NCI-H524 treated with DMSO at 0.1 percent for 48 hours (cell line): ENCODE measurements at regions not wholly inside any gene's neighbourhood (a gene's known extent, or its start where the extent isn't known, plus 50 kb on each side); places are given as distances from the start of the nearest gene placed in this dataset.

ENCODE experiments used
- DNase-seq: peaks from one replicate; lab custom pipeline; 2025; lab: John Stamatoyannopoulos, UW

DNA sequence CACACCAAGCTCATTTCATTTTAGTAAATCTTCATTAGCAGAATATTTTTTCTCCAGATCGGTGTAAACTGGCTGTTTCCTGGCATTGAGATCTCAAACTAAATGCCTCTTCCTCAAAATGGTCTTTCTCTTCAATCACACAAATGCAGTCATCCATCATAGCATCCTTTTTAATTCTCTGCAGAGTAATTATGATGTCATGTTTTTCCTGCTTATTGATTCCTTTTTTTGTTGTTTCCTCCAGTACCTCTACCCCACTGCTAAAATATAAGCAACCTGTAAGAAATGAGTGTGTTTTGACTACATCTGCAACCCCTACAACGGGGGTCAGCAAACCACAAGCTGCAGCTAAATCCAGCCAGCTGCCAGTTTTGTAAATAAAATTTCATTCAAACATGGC is 65.6 kb upstream of the TOM1L1 start:
- no peak for DNase-seq

DNA sequence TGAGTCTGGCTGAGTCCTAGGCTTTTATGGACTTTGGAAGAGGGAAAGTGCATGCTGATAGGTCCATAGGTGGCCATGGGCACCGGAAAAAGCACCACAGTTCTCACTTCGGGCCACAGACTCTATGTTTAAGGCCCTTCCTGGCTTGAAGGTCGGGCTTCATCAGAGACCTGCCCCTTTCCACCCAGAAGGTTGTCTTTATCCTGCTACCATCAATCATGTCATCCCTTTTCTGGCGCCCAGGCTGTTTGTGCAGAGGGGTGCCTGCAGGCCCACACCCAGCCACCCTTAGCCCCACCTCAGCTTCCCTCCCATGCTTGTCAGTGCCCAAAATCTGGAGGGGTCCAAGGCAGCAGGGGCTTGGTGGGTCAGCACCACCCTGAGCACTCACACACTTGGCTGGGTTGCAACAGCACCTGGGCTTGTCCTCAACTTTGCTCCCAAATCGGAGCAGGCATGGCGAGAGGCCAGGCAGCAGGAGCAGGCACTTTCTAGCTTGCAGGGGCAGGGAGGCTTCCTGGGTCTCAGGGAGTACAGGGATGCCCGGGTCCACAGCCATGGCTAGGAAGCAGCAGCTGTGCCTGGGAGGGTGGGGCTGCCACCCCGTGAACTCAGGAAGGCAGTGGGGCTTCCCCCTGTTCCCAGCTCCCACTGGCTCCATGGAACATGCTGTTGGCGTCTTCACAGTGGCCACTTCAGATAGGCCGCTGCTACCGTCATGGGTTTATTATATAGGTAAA is 63.8 kb upstream of the TOM1L1 start:
- no peak for DNase-seq

- DNase-seq: no peak
Observed at GRCh38 chr17:54838651-54839421, 61.8 kb upstream of the TOM1L1 start.

GRCh38 chr17:54839447-54839846 is 61.2 kb upstream of the TOM1L1 start:
- no peak for DNase-seq

DNA sequence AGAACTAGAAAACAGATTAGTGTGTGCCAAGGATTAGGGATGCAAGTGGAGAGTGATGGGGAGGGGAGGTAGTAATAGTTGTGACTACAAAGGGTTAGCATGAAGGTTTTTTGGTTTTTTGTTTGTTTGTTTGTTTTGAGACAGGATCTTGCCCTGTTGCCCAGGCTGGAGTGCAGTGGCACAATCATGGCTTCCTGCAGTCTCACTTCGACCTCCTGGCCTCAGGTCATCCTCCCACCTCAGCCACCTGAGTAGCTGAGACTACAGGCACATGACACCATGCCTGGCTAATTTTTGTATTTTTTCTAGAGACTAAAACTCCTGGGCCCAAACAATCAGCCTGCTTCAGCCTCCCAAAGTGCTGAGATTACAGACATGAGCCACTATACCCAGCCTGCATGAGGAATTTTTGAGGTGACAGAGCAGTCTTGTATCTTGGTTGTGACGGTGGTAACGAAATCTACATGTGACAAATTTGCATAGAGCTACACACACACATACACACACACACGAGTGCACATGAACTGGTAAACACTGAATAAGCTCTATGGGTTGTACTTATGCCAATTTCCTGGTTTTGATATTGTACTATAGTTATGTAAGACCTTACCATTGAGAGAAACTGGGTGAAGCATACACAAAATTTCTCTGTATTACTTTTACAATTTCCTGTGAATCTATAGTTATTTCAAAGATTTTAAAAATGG is 59.6 kb upstream of the TOM1L1 start:
- DNase-seq: no peak

- no peak for DNase-seq
Observed at GRCh38 chr17:54841656-54842055, 59.0 kb upstream of the TOM1L1 start.

DNA sequence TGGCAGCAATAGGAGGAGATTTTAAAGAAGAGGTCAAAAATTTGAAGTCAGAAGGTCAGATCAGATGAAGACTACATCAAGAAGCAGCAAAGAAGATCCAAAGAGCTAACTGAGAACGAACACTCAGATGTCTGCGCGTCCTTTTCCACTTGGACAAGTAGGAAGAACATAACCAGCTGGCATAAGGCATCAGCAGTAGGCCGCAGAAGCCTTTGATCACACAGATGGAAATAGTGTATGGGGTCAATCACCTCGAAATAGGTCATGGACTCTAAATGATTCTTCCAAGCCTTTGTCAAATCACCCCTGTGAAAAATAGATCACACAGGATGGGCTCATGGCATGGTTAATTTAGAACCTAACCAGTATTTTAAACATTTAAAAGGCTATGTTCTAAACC is 56.4 kb upstream of the TOM1L1 start:
- DNase-seq: no peak

GRCh38 chr17:54848368-54848987 is 52.2 kb upstream of the TOM1L1 start:
- no peak for DNase-seq

- no peak for DNase-seq
Observed at GRCh38 chr17:54849660-54850059, 51.0 kb upstream of the TOM1L1 start.
